ENCODE measurements at regions not wholly inside any gene's neighbourhood (a gene's known extent, or its start where the extent isn't known, plus 50 kb on each side); places are given as distances from the start of the nearest gene placed in this dataset.

GRCh38 chrX:124488412-124489161, 142.2 kb downstream of the SH2D1A start:
- no peak for DNase-seq (ENCODE audit: low spot score)
- Histone ChIP-seq H3K23ac (ENCODE audit: low read depth, low read length, poor library complexity) (no peak overlapping the region), H2BK120ac (ENCODE audit: low read depth, low read length) (no peak overlapping the region)

GRCh38 chrX:124493984-124494383, 147.6 kb downstream of the SH2D1A start:
- H3K18ac ChIP-seq (ENCODE audit: low read length) = no peak overlapping the region
- H4K8ac ChIP-seq (ENCODE audit: low read depth, low read length) = no peak overlapping the region
- H3K4me2 ChIP-seq (ENCODE audit: insufficient read depth, low read length, poor library complexity, severe bottlenecking) = no peak overlapping the region
- no peak overlapping the region for H2BK12ac ChIP-seq (ENCODE audit: low read length)
- H2BK120ac ChIP-seq (ENCODE audit: low read depth, low read length) = no peak overlapping the region
- no peak overlapping the region for H2AK5ac ChIP-seq (ENCODE audit: low read depth, low read length)
- H4K91ac ChIP-seq (ENCODE audit: low read depth, low read length, poor library complexity) = no peak overlapping the region
- no peaks in the 10 kb centered on the region for H3K4me1 ChIP-seq (ENCODE audit: control insufficient read depth in 2 of 2, insufficient read depth in 1 of 2, low read depth in 1 of 2, low read length in 2 of 2)
- H3K14ac ChIP-seq (ENCODE audit: low read length) = no peak overlapping the region
- no peaks in the 10 kb centered on the region for H3K9me3 ChIP-seq (replicated peaks in 1 of 2; ENCODE audit: control insufficient read depth in 2 of 2, insufficient read depth in 1 of 2, low read depth in 1 of 2, low read length in 2 of 2)
- no peak for DNase-seq (ENCODE audit: low spot score)
- no peak overlapping the region for H3K9ac ChIP-seq (ENCODE audit: low read depth, low read length, poor library complexity)
- no peak overlapping the region for H3K27ac ChIP-seq (replicated peaks; ENCODE audit: low read length)
- no peaks in the 10 kb centered on the region for H3K27me3 ChIP-seq (ENCODE audit: control insufficient read depth in 3 of 3, insufficient read depth in 3 of 3, low read depth in 1 of 3, low read length in 3 of 3)
- no peak overlapping the region for H2AFZ ChIP-seq (ENCODE audit: low read length)
- H2BK5ac ChIP-seq (ENCODE audit: low read length) = no peak overlapping the region
- no peak overlapping the region for H2BK15ac ChIP-seq (ENCODE audit: low read length)
- H3K4me3 ChIP-seq (ENCODE audit: low read length in 2 of 2) = no peak overlapping the region
- H3K23ac ChIP-seq (ENCODE audit: low read depth, low read length, poor library complexity) = no peak overlapping the region
- no peaks in the 10 kb centered on the region for H3K79me1 ChIP-seq (ENCODE audit: low read depth, low read length)
- H3K4ac ChIP-seq (ENCODE audit: low read length) = no peak overlapping the region
- H3K36me3 ChIP-seq (replicated peaks in 1 of 2; ENCODE audit: control insufficient read depth in 2 of 2, insufficient read depth in 2 of 2, low read length in 2 of 2) = no peaks in the 10 kb centered on the region

More at GRCh38 chrX:124488412-124489161, 142.2 kb downstream of the SH2D1A start:
- Histone ChIP-seq H4K8ac (ENCODE audit: low read depth, low read length) (no peak overlapping the region), H3K4me2 (ENCODE audit: insufficient read depth, low read length, poor library complexity, severe bottlenecking) (no peak overlapping the region), H2AFZ (ENCODE audit: low read length) (no peak overlapping the region), H3K9ac (ENCODE audit: low read depth, low read length, poor library complexity) (no peak overlapping the region), H2BK5ac (ENCODE audit: low read length) (no peak overlapping the region), H3K9me3 (replicated peaks in 1 of 2; ENCODE audit: control insufficient read depth in 2 of 2, insufficient read depth in 1 of 2, low read depth in 1 of 2, low read length in 2 of 2) (no peaks in the 10 kb centered on the region), H2BK15ac (ENCODE audit: low read length) (no peak overlapping the region), H2BK12ac (ENCODE audit: low read length) (no peak overlapping the region), H3K18ac (ENCODE audit: low read length) (no peak overlapping the region), H3K36me3 (replicated peaks in 1 of 2; ENCODE audit: control insufficient read depth in 2 of 2, insufficient read depth in 2 of 2, low read length in 2 of 2) (no peaks in the 10 kb centered on the region), H3K4ac (ENCODE audit: low read length) (no peak overlapping the region), H4K91ac (ENCODE audit: low read depth, low read length, poor library complexity) (no peak overlapping the region), H3K4me1 (ENCODE audit: control insufficient read depth in 2 of 2, insufficient read depth in 1 of 2, low read depth in 1 of 2, low read length in 2 of 2) (no peaks in the 10 kb centered on the region), H3K14ac (ENCODE audit: low read length) (no peak overlapping the region), H3K27me3 (ENCODE audit: control insufficient read depth in 3 of 3, insufficient read depth in 3 of 3, low read depth in 1 of 3, low read length in 3 of 3) (peaks cover 0 to 2% (median 0%) of the 10 kb centered on the region in 3 experiments), H3K27ac (replicated peaks; ENCODE audit: low read length) (no peak overlapping the region), H2AK5ac (ENCODE audit: low read depth, low read length) (no peak overlapping the region), H3K4me3 (ENCODE audit: low read length in 2 of 2) (no peak overlapping the region), H3K79me1 (ENCODE audit: low read depth, low read length) (no peaks in the 10 kb centered on the region)
- WGBS, 2 donors (ENCODE audit: extremely low coverage in 2 of 2, insufficient read length in 2 of 2, insufficient replicate concordance in 1 of 2) = no CpG with 5 or more reads among the region's 4 CpGs

GRCh38 chrX:124497386-124497785, 151.0 kb downstream of the SH2D1A start:
- no peak overlapping the region for H3K18ac ChIP-seq (ENCODE audit: low read length)
- H3K27ac ChIP-seq (replicated peaks; ENCODE audit: low read length) = no peak overlapping the region
- H4K8ac ChIP-seq (ENCODE audit: low read depth, low read length) = no peak overlapping the region
- no peak overlapping the region for H2AFZ ChIP-seq (ENCODE audit: low read length)
- no peak overlapping the region for H3K4me3 ChIP-seq (ENCODE audit: low read length in 2 of 2)
- H3K79me1 ChIP-seq (ENCODE audit: low read depth, low read length) = no peaks in the 10 kb centered on the region
- WGBS, 2 donors (ENCODE audit: extremely low coverage in 2 of 2, insufficient read length in 2 of 2, insufficient replicate concordance in 1 of 2) = no CpG with 5 or more reads among the region's 4 CpGs
- no peak overlapping the region for H2AK5ac ChIP-seq (ENCODE audit: low read depth, low read length)
- no peaks in the 10 kb centered on the region for H3K4me1 ChIP-seq (ENCODE audit: control insufficient read depth in 2 of 2, insufficient read depth in 1 of 2, low read depth in 1 of 2, low read length in 2 of 2)
- H2BK120ac ChIP-seq (ENCODE audit: low read depth, low read length) = no peak overlapping the region
- H3K23ac ChIP-seq (ENCODE audit: low read depth, low read length, poor library complexity) = no peak overlapping the region
- H2BK15ac ChIP-seq (ENCODE audit: low read length) = no peak overlapping the region
- H3K4ac ChIP-seq (ENCODE audit: low read length) = no peak overlapping the region
- H3K9me3 ChIP-seq (replicated peaks in 1 of 2; ENCODE audit: control insufficient read depth in 2 of 2, insufficient read depth in 1 of 2, low read depth in 1 of 2, low read length in 2 of 2) = no peaks in the 10 kb centered on the region
- H3K9ac ChIP-seq (ENCODE audit: low read depth, low read length, poor library complexity) = no peak overlapping the region
- H2BK12ac ChIP-seq (ENCODE audit: low read length) = no peak overlapping the region
- no peak overlapping the region for H2BK5ac ChIP-seq (ENCODE audit: low read length)
- H4K91ac ChIP-seq (ENCODE audit: low read depth, low read length, poor library complexity) = no peak overlapping the region
- H3K4me2 ChIP-seq (ENCODE audit: insufficient read depth, low read length, poor library complexity, severe bottlenecking) = no peak overlapping the region
- H3K36me3 ChIP-seq (replicated peaks in 1 of 2; ENCODE audit: control insufficient read depth in 2 of 2, insufficient read depth in 2 of 2, low read length in 2 of 2) = no peaks in the 10 kb centered on the region
- no peak for DNase-seq (ENCODE audit: low spot score)
- no peak overlapping the region for H3K14ac ChIP-seq (ENCODE audit: low read length)
- H3K27me3 ChIP-seq (ENCODE audit: control insufficient read depth in 3 of 3, insufficient read depth in 3 of 3, low read depth in 1 of 3, low read length in 3 of 3) = peaks cover 0 to 5% (median 0%) of the 10 kb centered on the region in 3 experiments

GRCh38 chrX:124501586-124501985, 155.2 kb downstream of the SH2D1A start:
- Histone ChIP-seq H3K9ac (ENCODE audit: low read depth, low read length, poor library complexity) (no peak overlapping the region), H3K4ac (ENCODE audit: low read length) (no peak overlapping the region), H2BK5ac (ENCODE audit: low read length) (no peak overlapping the region), H3K79me1 (ENCODE audit: low read depth, low read length) (no peaks in the 10 kb centered on the region), H3K14ac (ENCODE audit: low read length) (no peak overlapping the region), H3K9me3 (replicated peaks in 1 of 2; ENCODE audit: control insufficient read depth in 2 of 2, insufficient read depth in 1 of 2, low read depth in 1 of 2, low read length in 2 of 2) (no peaks in the 10 kb centered on the region), H3K23ac (ENCODE audit: low read depth, low read length, poor library complexity) (no peak overlapping the region), H3K4me3 (ENCODE audit: low read length in 2 of 2) (no peak overlapping the region), H3K18ac (ENCODE audit: low read length) (no peak overlapping the region), H4K91ac (ENCODE audit: low read depth, low read length, poor library complexity) (no peak overlapping the region), H3K27me3 (ENCODE audit: control insufficient read depth in 3 of 3, insufficient read depth in 3 of 3, low read depth in 1 of 3, low read length in 3 of 3) (peaks cover 0 to 10% (median 0%) of the 10 kb centered on the region in 3 experiments), H4K8ac (ENCODE audit: low read depth, low read length) (no peak overlapping the region), H3K4me2 (ENCODE audit: insufficient read depth, low read length, poor library complexity, severe bottlenecking) (no peak overlapping the region), H2BK15ac (ENCODE audit: low read length) (no peak overlapping the region), H2AK5ac (ENCODE audit: low read depth, low read length) (no peak overlapping the region), H3K27ac (replicated peaks; ENCODE audit: low read length) (no peak overlapping the region), H2AFZ (ENCODE audit: low read length) (no peak overlapping the region), H2BK12ac (ENCODE audit: low read length) (no peak overlapping the region), H3K36me3 (replicated peaks in 1 of 2; ENCODE audit: control insufficient read depth in 2 of 2, insufficient read depth in 2 of 2, low read length in 2 of 2) (no peaks in the 10 kb centered on the region), H3K4me1 (ENCODE audit: control insufficient read depth in 2 of 2, insufficient read depth in 1 of 2, low read depth in 1 of 2, low read length in 2 of 2) (no peaks in the 10 kb centered on the region), H2BK120ac (ENCODE audit: low read depth, low read length) (no peak overlapping the region)
- WGBS, 2 donors (ENCODE audit: extremely low coverage in 2 of 2, insufficient read length in 2 of 2, insufficient replicate concordance in 1 of 2) = no CpG with 5 or more reads among the region's 5 CpGs
- DNase-seq (ENCODE audit: low spot score) = no peak

Data from neuronal stem cell (in vitro differentiated cells).